SU-DHL-6 (cell line): ENCODE measurements at regions not wholly inside any gene's neighbourhood (a gene's known extent, or its start where the extent isn't known, plus 50 kb on each side); places are given as distances from the start of the nearest gene placed in this dataset.
A peak's percentile ranks its signal among the peaks of the same experiment; 100 is the strongest.

Experiments
- H2AFZ ChIP-seq: fragments of 200-600 bp; sonication (generic); 2 replicates; pipeline ENCODE4 v1.6.1; 2014; ENCODE audit warnings: low read depth, mild to moderate bottlenecking, moderate library complexity, mixed read lengths, antibody characterized with exemption, low read length; ENCODE audit not compliant: severe bottlenecking
- H3F3A ChIP-seq: fragments of 200-600 bp; shearing (Covaris generic); 2 replicates; pipeline ENCODE4 v1.6.0; 2016; ENCODE audit warnings: antibody characterized with exemption, mild to moderate bottlenecking; ENCODE audit not compliant: insufficient read depth
- H3K27ac ChIP-seq: fragments of 200-600 bp; sonication (generic); 2 replicates; pipeline ENCODE4 v1.5.1; 2016; ENCODE audit warnings: low read depth, mild to moderate bottlenecking, low read length, moderate library complexity, mixed read lengths
- H3K27me3 ChIP-seq: fragments of 200-600 bp; sonication (generic), shearing (Covaris generic); 2 replicates; pipeline ENCODE4 v1.6.0; 2014; ENCODE audit warnings: mild to moderate bottlenecking, low read length
- H3K36me3 ChIP-seq: fragments of 200-600 bp; sonication (generic); 2 replicates; pipeline ENCODE4 v1.6.1; 2014; ENCODE audit warnings: mild to moderate bottlenecking, low read length, mixed read lengths
- H3K4me2 ChIP-seq: fragments of 300-600, 200-600 bp; shearing (Covaris generic), sonication (generic); 2 replicates; pipeline ENCODE4 v1.6.0; 2014; ENCODE audit warnings: low read length, low read depth, mild to moderate bottlenecking; ENCODE audit not compliant: poor library complexity, severe bottlenecking
- H3K4me3 ChIP-seq: fragments of 200-600 bp; sonication (generic); 2 replicates; pipeline ENCODE4 v1.5.1; 2014; ENCODE audit warnings: antibody characterized with exemption, low read length, mild to moderate bottlenecking, mixed read lengths; ENCODE audit not compliant: insufficient read depth, poor library complexity, severe bottlenecking
- H3K79me2 ChIP-seq: fragments of 200-600 bp; sonication (generic); 2 replicates; pipeline ENCODE4 v1.6.1; 2014; ENCODE audit warnings: mild to moderate bottlenecking, low read length, moderate library complexity; ENCODE audit not compliant: insufficient read depth
- H3K9ac ChIP-seq: fragments of 200-600 bp; sonication (generic); 2 replicates; pipeline ENCODE4 v1.7.0; 2014; ENCODE audit warnings: mild to moderate bottlenecking, low read length
- H3K9me2 ChIP-seq: fragments of 200-600 bp; sonication (generic); replicated peaks from 2 replicates; pipeline ENCODE4 v1.6.1; 2014; ENCODE audit warnings: low read length; ENCODE audit not compliant: insufficient read depth
- H3K9me3 ChIP-seq: fragments of 200-600 bp; sonication (generic); 2 replicates; pipeline ENCODE4 v1.6.1; 2014; ENCODE audit warnings: low read length, mixed read lengths; ENCODE audit not compliant: insufficient read depth
- H4K20me1 ChIP-seq: fragments of 200-600 bp; sonication (generic); 2 replicates; pipeline ENCODE4 v1.6.1; 2014; ENCODE audit warnings: low read depth, mild to moderate bottlenecking, antibody characterized with exemption, low read length, moderate library complexity, mixed read lengths
- CTCF ChIP-seq: fragments of 200-600 bp; sonication (generic); IDR thresholded peaks from one replicate; pipeline ENCODE4 v1.5.1; 2017; ENCODE audit warnings: antibody characterized with exemption, mild to moderate bottlenecking, low read length, moderate library complexity; ENCODE audit not compliant: insufficient read depth, poor library complexity, severe bottlenecking
- EZH2phosphoT487 ChIP-seq: fragments of 200-600 bp; sonication (generic), shearing (Covaris generic); conservative IDR thresholded peaks from 2 replicates; pipeline ENCODE4 v1.6.1; 2018; ENCODE audit warnings: mild to moderate bottlenecking, antibody characterized with exemption, low read length, moderate library complexity, mixed read lengths

GRCh38 chr7:114026486-114027089, 107.8 kb upstream of the PPP1R3A start:
- TF ChIP-seq EZH2phosphoT487 = no peak
- TF ChIP-seq CTCF = peak; percentile 51
- no peaks in the 10 kb centered on the region for H3K79me2 ChIP-seq

GRCh38 chr7:114021135-114021534, 102.3 kb upstream of the PPP1R3A start:
- no peaks in the 10 kb centered on the region for H3K79me2 ChIP-seq
- no peak overlapping the region for H3K9ac ChIP-seq
- no peaks in the 10 kb centered on the region for H3K27me3 ChIP-seq
- no peaks in the 10 kb centered on the region for H3F3A ChIP-seq
- H3K9me3 ChIP-seq = no peaks in the 10 kb centered on the region
- no peaks in the 10 kb centered on the region for H3K9me2 ChIP-seq
- no peak for TF ChIP-seq CTCF
- no peak for TF ChIP-seq EZH2phosphoT487
- H2AFZ ChIP-seq = no peak overlapping the region
- no peaks in the 10 kb centered on the region for H3K36me3 ChIP-seq
- no peak overlapping the region for H3K4me2 ChIP-seq
- H4K20me1 ChIP-seq = no peaks in the 10 kb centered on the region
- H3K4me3 ChIP-seq = no peak overlapping the region
- H3K27ac ChIP-seq = no peak overlapping the region

More at GRCh38 chr7:114026486-114027089, 107.8 kb upstream of the PPP1R3A start:
- no peak overlapping the region for H3K4me3 ChIP-seq
- no peak overlapping the region for H3K9ac ChIP-seq
- no peak overlapping the region for H2AFZ ChIP-seq
- no peaks in the 10 kb centered on the region for H3F3A ChIP-seq
- H3K27ac ChIP-seq = no peak overlapping the region
- H3K9me2 ChIP-seq = no peaks in the 10 kb centered on the region
- H3K36me3 ChIP-seq = no peaks in the 10 kb centered on the region
- no peaks in the 10 kb centered on the region for H3K27me3 ChIP-seq
- H3K4me2 ChIP-seq = no peak overlapping the region
- H3K9me3 ChIP-seq = no peaks in the 10 kb centered on the region
- H4K20me1 ChIP-seq = no peaks in the 10 kb centered on the region

- no peaks in the 10 kb centered on the region for H4K20me1 ChIP-seq
- TF ChIP-seq EZH2phosphoT487 (no peak), CTCF (no peak)
- no peaks in the 10 kb centered on the region for H3K79me2 ChIP-seq
- no peak overlapping the region for H3K4me2 ChIP-seq
- no peaks in the 10 kb centered on the region for H3K27me3 ChIP-seq
- H3K9me3 ChIP-seq = no peaks in the 10 kb centered on the region
- no peaks in the 10 kb centered on the region for H3K9me2 ChIP-seq
- no peak overlapping the region for H3K4me3 ChIP-seq
- no peak overlapping the region for H3K27ac ChIP-seq
- no peaks in the 10 kb centered on the region for H3K36me3 ChIP-seq
- no peak overlapping the region for H2AFZ ChIP-seq
- H3F3A ChIP-seq = no peaks in the 10 kb centered on the region
- no peak overlapping the region for H3K9ac ChIP-seq
Observed at GRCh38 chr7:114008696-114009095, 89.9 kb upstream of the PPP1R3A start.
